ENCODE measurements at regions not wholly inside any gene's neighbourhood (a gene's known extent, or its start where the extent isn't known, plus 50 kb on each side); places are given as distances from the start of the nearest gene placed in this dataset.

GRCh38 chr5:35303152-35303551 is 72.9 kb upstream of the PRLR start:
- no peak for DNase-seq (ENCODE audit: extremely low read depth, low read depth)
- no peak for TF ChIP-seq CTCF (IDR thresholded peaks at IDR 0.05; ENCODE audit: low read depth, low read length, missing control alignments)
- H3K4me3 ChIP-seq (replicated peaks; ENCODE audit: low read depth, low read length) = no peak overlapping the region

GRCh38 chr5:35302544-35302943 is 72.3 kb upstream of the PRLR start:
- DNase-seq (ENCODE audit: extremely low read depth, low read depth) = no peak
- H3K4me3 ChIP-seq (replicated peaks; ENCODE audit: low read depth, low read length) = no peak overlapping the region
- no peak for TF ChIP-seq CTCF (IDR thresholded peaks at IDR 0.05; ENCODE audit: low read depth, low read length, missing control alignments)

GRCh38 chr5:35297755-35298154 is 67.5 kb upstream of the PRLR start:
- no peak for DNase-seq (ENCODE audit: extremely low read depth, low read depth)
- TF ChIP-seq CTCF (IDR thresholded peaks at IDR 0.05; ENCODE audit: low read depth, low read length, missing control alignments) = no peak
- no peak overlapping the region for H3K4me3 ChIP-seq (replicated peaks; ENCODE audit: low read depth, low read length)

- no peak for DNase-seq (ENCODE audit: extremely low read depth, low read depth)
- no peak overlapping the region for H3K4me3 ChIP-seq (replicated peaks; ENCODE audit: low read depth, low read length)
- no peak for TF ChIP-seq CTCF (IDR thresholded peaks at IDR 0.05; ENCODE audit: low read depth, low read length, missing control alignments)
Observed at GRCh38 chr5:35294976-35295375, 64.7 kb upstream of the PRLR start.

GRCh38 chr5:35294017-35294416 is 63.7 kb upstream of the PRLR start:
- no peak for TF ChIP-seq CTCF (IDR thresholded peaks at IDR 0.05; ENCODE audit: low read depth, low read length, missing control alignments)
- H3K4me3 ChIP-seq (replicated peaks; ENCODE audit: low read depth, low read length) = no peak overlapping the region
- no peak for DNase-seq (ENCODE audit: extremely low read depth, low read depth)

- no peak for TF ChIP-seq CTCF (IDR thresholded peaks at IDR 0.05; ENCODE audit: low read depth, low read length, missing control alignments)
- no peak for DNase-seq (ENCODE audit: extremely low read depth, low read depth)
- no peak overlapping the region for H3K4me3 ChIP-seq (replicated peaks; ENCODE audit: low read depth, low read length)
Observed at GRCh38 chr5:35285435-35285834, 55.1 kb upstream of the PRLR start.

- no peak overlapping the region for H3K4me3 ChIP-seq (replicated peaks; ENCODE audit: low read depth, low read length)
- no peak for TF ChIP-seq CTCF (IDR thresholded peaks at IDR 0.05; ENCODE audit: low read depth, low read length, missing control alignments)
Observed at GRCh38 chr5:35285011-35285410, 54.7 kb upstream of the PRLR start.

More at GRCh38 chr5:35285011-35285410, 54.7 kb upstream of the PRLR start:
- DNase-seq (ENCODE audit: extremely low read depth, low read depth) = no peak

All from HFF-Myc (cell line).